BJ (cell line): ENCODE measurements at regions not wholly inside any gene's neighbourhood (a gene's known extent, or its start where the extent isn't known, plus 50 kb on each side); places are given as distances from the start of the nearest gene placed in this dataset.

Experiments
- CTCF ChIA-PET: fragments of 350-600 bp; formaldehyde crosslinking; extraction: SDS; loops from one replicate; lab custom pipeline; 2021; ENCODE audit warnings: antibody characterized with exemption, inconsistent platforms; lab: Yijun Ruan, JAX
- POLR2A ChIA-PET: fragments of 300-600 bp; sonication (Branson Sonifier 250); formaldehyde crosslinking; extraction: SDS; loops from one replicate; lab custom pipeline; 2021; ENCODE audit warnings: antibody characterized with exemption; lab: Charles Lee
- DNase-seq: peaks from one replicate; pipeline ENCODE4 v3.0.0-alpha.2; 2011; ENCODE audit warnings: low read depth
- H3K27me3 ChIP-seq: 2 replicates; pipeline ENCODE4 v1.6.0; 2011; ENCODE audit warnings: low read length; ENCODE audit not compliant: control insufficient read depth, insufficient read depth
- H3K36me3 ChIP-seq: 2 replicates; pipeline ENCODE4 v1.5.1; 2011; ENCODE audit warnings: low read length; ENCODE audit not compliant: control insufficient read depth, insufficient read depth
- H3K4me3 ChIP-seq: 2 replicates; pipeline ENCODE4 v1.5.1; 2011; ENCODE audit warnings: low read depth, mild to moderate bottlenecking, control low read depth, low read length
- TF ChIP-seq, protein P1 (sequence below): IDR thresholded peaks from 2 replicates; pipeline ENCODE4 v1.5.1; 2011; ENCODE audit warnings: low read depth, mild to moderate bottlenecking, control low read depth, inconsistent platforms, low read length, moderate library complexity; ENCODE audit not compliant: insufficient read depth

DNA sequence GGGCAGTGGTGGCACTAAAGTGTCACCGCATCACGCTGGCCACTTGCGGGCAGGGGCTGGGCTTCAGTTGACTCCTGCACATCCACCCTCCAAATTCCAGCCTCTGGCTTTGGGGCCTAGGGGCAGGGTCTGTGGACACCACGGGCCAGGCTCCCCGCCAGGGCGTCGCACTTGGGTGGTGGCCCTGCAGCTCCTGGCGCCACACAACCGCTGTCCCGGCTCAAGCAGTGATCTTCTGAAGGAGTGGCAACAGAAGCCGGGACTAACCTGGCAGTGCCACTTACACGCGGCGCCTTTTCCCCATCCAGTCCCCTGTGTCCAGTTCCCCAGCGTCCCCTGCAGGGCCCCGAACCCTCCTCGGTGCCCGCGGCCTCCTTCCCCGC, 134.3 kb upstream of the ZNF92 start:
- TF ChIP-seq, protein P1, sequence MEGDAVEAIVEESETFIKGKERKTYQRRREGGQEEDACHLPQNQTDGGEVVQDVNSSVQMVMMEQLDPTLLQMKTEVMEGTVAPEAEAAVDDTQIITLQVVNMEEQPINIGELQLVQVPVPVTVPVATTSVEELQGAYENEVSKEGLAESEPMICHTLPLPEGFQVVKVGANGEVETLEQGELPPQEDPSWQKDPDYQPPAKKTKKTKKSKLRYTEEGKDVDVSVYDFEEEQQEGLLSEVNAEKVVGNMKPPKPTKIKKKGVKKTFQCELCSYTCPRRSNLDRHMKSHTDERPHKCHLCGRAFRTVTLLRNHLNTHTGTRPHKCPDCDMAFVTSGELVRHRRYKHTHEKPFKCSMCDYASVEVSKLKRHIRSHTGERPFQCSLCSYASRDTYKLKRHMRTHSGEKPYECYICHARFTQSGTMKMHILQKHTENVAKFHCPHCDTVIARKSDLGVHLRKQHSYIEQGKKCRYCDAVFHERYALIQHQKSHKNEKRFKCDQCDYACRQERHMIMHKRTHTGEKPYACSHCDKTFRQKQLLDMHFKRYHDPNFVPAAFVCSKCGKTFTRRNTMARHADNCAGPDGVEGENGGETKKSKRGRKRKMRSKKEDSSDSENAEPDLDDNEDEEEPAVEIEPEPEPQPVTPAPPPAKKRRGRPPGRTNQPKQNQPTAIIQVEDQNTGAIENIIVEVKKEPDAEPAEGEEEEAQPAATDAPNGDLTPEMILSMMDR = no peak
- no peak overlapping the region for H3K4me3 ChIP-seq
- no peaks in the 10 kb centered on the region for H3K36me3 ChIP-seq
- no peak for DNase-seq
- POLR2A ChIA-PET = no interaction called here
- peaks cover 2% of the 10 kb centered on the region for H3K27me3 ChIP-seq
- CTCF ChIA-PET = no interaction called here

DNA sequence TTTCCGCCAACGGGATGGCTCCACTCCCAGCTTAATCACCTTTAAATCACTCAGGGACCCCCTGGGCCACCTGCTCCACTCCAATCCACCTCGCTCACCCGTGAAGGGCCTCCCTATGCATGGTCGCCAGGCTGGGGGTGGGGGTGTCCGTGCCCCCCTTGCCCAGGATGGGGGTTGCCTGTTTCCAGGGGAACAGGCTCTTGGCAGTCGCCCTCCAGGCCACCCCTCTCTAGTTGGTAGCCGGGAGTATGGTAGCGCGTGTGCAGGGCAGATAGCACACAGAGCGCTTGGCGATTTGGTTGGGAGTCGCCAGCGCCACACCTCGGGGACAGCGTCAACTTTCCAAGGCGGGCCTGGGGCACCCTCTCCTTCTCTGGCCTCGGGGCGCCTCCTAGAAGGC, 134.9 kb upstream of the ZNF92 start:
- Histone ChIP-seq H3K27me3 (peaks cover 2% of the 10 kb centered on the region), H3K4me3 (no peak overlapping the region), H3K36me3 (no peaks in the 10 kb centered on the region)
- no peak for DNase-seq
- CTCF ChIA-PET = no interaction called here
- POLR2A ChIA-PET = no interaction called here
- TF ChIP-seq, protein P1 = no peak

GRCh38 chr7:65235586-65235985, 138.1 kb upstream of the ZNF92 start:
- TF ChIP-seq, protein P1 = no peak
- POLR2A ChIA-PET = no interaction called here
- Histone ChIP-seq H3K27me3 (peaks cover 2% of the 10 kb centered on the region), H3K4me3 (no peak overlapping the region), H3K36me3 (no peaks in the 10 kb centered on the region)
- CTCF ChIA-PET = no interaction called here
- no peak for DNase-seq

GRCh38 chr7:65233409-65234034, 140.1 kb upstream of the ZNF92 start:
- no peaks in the 10 kb centered on the region for H3K27me3 ChIP-seq
- H3K4me3 ChIP-seq = no peak overlapping the region
- CTCF ChIA-PET = no interaction called here
- DNase-seq = no peak
- POLR2A ChIA-PET = no interaction called here
- no peaks in the 10 kb centered on the region for H3K36me3 ChIP-seq
- TF ChIP-seq, protein P1 = no peak

DNA sequence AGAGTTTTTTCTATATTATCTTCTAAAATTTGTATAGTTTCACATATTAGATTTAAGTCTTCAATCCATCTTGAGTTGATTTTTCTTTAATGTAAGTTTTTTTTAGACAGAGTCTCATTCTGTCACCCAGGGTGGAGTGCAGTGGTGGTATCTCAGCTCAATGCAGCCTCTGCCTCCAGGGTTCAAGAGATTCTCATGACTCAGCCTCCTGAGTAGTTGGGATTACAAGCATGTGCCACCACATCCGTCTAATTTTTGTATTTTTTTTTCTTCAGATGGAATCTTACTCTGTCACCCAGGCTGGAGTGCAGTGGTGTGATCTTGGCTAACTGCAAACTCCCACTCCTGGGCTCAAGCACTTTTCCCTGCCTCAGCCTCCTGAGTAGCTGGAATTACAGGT, 143.4 kb upstream of the ZNF92 start:
- Histone ChIP-seq H3K4me3 (no peak overlapping the region), H3K36me3 (no peaks in the 10 kb centered on the region), H3K27me3 (no peaks in the 10 kb centered on the region)
- DNase-seq = no peak
- ChIA-PET POLR2A (no interaction called here), CTCF (no interaction called here)
- TF ChIP-seq, protein P1 = no peak
